ENCODE measurements at regions not wholly inside any gene's neighbourhood (a gene's known extent, or its start where the extent isn't known, plus 50 kb on each side); places are given as distances from the start of the nearest gene placed in this dataset.

GRCh38 chr2:10965241-10965843 lies 53.6 kb downstream of the KCNF1 start:
- H4K5ac ChIP-seq (ENCODE audit: insufficient read length, low read depth, low read length) = no peak overlapping the region
- no peak overlapping the region for H2BK12ac ChIP-seq (ENCODE audit: insufficient read length, low read depth, low read length)
- no CpG with 5 or more reads among the region's 19 CpGs for WGBS (ENCODE audit: extremely low coverage, insufficient read length, low lambda C conversion rate)
- H3K9me3 ChIP-seq (ENCODE audit: control insufficient read depth, low read depth, low read length) = no peaks in the 10 kb centered on the region
- Mint-ChIP-seq H3K27me3 (ENCODE audit: low read depth) (peaks cover 4% of the 10 kb centered on the region), H3K27ac (no peak overlapping the region; a peak in 1 of 7 replicates), H3K36me3 (ENCODE audit: insufficient read depth in 1 of 3, low read depth in 3 of 3) (no peaks in the 10 kb centered on the region; a peak in 1 of 7 replicates), H3K4me3 (no peak overlapping the region), H3K9me3 (no peaks in the 10 kb centered on the region), H3K4me1 (peaks cover 21 to 23% of the 10 kb centered on the region in 2 experiments)
- H2BK15ac ChIP-seq (ENCODE audit: low read depth, low read length) = no peak overlapping the region
- no peaks in the 10 kb centered on the region for H3K4me1 ChIP-seq (ENCODE audit: insufficient read depth, low read length)
- no peaks in the 10 kb centered on the region for H3K27me3 ChIP-seq (ENCODE audit: insufficient read depth, low read length)
- no peaks in the 10 kb centered on the region for H3K79me2 ChIP-seq (ENCODE audit: insufficient read depth, low read length)
- H2AK5ac ChIP-seq (ENCODE audit: insufficient read length, low read length) = no peak overlapping the region
- H3K14ac ChIP-seq (ENCODE audit: insufficient read depth, low read length) = no peak overlapping the region; the same call in 1 of the 2 replicates
- no peaks in the 10 kb centered on the region for H3K23me2 ChIP-seq (ENCODE audit: insufficient read length, low read depth, low read length, poor library complexity, severe bottlenecking)
- no peak overlapping the region for H2BK20ac ChIP-seq (ENCODE audit: low read depth, low read length, poor library complexity, severe bottlenecking)
- no peak overlapping the region for H4K8ac ChIP-seq (replicated peaks; ENCODE audit: insufficient read length, low read depth, low read length)
- H3K4me2 ChIP-seq (ENCODE audit: insufficient read depth, insufficient read length, low read length) = no peak overlapping the region
- H3K79me1 ChIP-seq (ENCODE audit: insufficient read depth, low read depth, low read length, poor library complexity, severe bottlenecking) = no peaks in the 10 kb centered on the region
- H4K20me1 ChIP-seq (ENCODE audit: control insufficient read depth, insufficient read depth, insufficient read length) = no peaks in the 10 kb centered on the region
- no peak for TF ChIP-seq CTCF (conservative IDR thresholded peaks at IDR 0.05)
- H3K23ac ChIP-seq (ENCODE audit: insufficient read length, low read depth, low read length) = no peak overlapping the region
- no peak overlapping the region for H3K56ac ChIP-seq (ENCODE audit: insufficient read length, low read depth, low read length)
- no peak overlapping the region for H3T11ph ChIP-seq (ENCODE audit: low read length)
- H3K27ac ChIP-seq (ENCODE audit: insufficient read length, low read depth, low read length) = no peak overlapping the region
- H2AFZ ChIP-seq (ENCODE audit: low read length) = no peak overlapping the region
- no peak overlapping the region for H4K91ac ChIP-seq (ENCODE audit: insufficient read length, low read depth, low read length)
- no peak overlapping the region for H3K4ac ChIP-seq (ENCODE audit: low read depth, low read length)
- H3K9ac ChIP-seq (ENCODE audit: extremely low read depth, insufficient read length, low read length) = no peak overlapping the region
- H3K18ac ChIP-seq (ENCODE audit: insufficient read length, low read depth, low read length) = no peak overlapping the region
- DNase-seq = no peak
- no peak overlapping the region for H2BK120ac ChIP-seq (ENCODE audit: low read depth, low read length, poor library complexity, severe bottlenecking)
- H2BK5ac ChIP-seq (ENCODE audit: insufficient read length, low read length) = no peak overlapping the region
